Stimulated activated CD4-positive, alpha-beta T cell treated with anti-CD3 and anti-CD28 coated beads, Interleukin-4, amount 100 ng/mL, for 24 hours (primary cell): ENCODE measurements at regions not wholly inside any gene's neighbourhood (a gene's known extent, or its start where the extent isn't known, plus 50 kb on each side); places are given as distances from the start of the nearest gene placed in this dataset.
"Not testable (repeated sequence)": the region's sequence is repeated elsewhere in the genome, so short reads cannot be mapped to it uniquely, and the experiment has no call there.

Experiments used
- DNase-seq: peaks from one replicate; pipeline ENCODE4 v3.0.0-alpha.2; 2020

DNA sequence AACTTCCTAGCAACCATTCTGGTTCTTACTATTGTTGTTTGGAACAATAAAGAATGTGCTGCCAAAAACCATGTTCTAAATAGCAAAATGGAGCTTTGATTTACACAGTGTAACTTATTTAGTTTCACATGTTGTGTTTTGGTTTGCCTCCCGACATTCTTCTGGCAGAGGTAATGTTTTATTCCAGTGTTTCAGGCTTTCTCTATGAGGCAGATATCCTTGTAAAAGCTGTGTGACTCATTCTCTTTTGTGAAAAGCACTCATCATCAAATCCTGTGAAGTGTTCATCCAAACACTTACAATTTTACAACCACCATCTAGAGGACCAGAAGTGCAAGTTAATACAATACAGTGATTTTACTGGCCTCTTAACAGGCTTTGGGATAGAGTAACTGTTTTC is 219.0 kb upstream of the GIMD1 start:
- DNase-seq = no peak

DNA sequence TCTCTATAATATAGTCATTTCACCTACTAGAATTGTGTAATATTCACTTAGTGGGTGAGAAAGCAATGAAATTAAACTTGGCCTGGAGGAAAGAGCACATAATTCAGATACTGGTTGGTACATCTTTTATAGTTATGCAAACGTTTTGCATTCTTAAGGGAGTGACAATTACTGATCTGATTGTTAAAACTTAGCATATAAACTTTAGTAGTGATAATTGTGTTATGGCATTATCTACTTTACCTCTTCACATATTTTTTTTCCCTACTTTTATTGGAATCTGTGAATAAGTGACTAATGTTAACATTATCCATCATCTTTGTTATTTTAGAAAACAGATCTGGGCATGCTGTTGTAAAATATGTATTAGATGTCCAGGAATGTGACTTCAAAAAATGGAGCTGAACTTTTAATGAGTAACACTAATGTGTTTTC is 217.4 kb upstream of the GIMD1 start:
- DNase-seq = no peak

DNA sequence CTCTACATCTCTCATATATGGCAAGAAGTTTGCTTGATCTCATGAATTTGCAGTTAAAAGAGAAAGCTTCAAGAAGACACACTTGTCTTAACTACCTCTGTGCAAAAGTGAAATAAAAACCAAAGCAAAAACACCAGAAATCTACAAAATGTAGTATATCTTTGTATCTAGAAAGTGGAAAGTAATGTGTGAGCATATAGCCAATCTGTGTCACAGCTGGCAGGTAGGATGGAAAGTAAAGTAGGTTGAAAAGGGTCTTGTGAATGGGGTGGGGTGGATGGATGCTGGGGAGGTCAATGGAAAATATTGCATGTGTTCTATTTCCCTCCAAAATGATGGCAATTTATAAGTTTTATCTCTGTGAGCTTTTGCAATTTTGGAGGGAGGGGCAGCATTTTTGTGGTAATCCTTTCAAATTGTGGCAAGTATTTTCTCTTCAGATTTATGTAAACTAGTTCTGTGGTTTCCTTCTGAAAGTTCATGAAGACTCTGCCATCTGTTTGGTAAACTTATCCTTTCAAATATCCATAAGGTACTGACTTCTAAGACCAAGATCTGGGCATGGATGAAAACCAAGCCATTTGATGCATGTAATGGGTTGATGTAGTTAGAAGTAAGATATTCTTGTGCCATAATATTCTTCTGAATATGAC is 215.9 kb upstream of the GIMD1 start:
- DNase-seq = no peak

DNA sequence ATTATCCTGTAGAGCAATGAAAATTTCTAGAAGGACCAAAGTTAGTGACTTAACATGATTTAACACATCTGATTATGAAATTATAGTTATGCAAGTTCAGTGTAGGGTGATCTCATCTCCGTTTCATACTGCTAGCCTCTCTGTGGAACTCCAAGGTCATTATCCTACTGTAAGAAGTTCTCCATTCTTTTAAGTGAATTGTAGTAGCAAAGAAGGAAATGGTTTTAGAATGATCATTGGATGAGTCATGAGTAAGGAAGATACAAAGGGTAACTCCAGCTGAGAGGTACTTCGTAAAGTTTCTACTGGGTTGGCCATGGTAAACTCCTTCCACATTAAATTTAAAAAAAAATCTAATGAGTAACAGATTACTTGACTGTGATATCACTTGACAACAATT is 215.0 kb upstream of the GIMD1 start:
- DNase-seq = no peak

DNA sequence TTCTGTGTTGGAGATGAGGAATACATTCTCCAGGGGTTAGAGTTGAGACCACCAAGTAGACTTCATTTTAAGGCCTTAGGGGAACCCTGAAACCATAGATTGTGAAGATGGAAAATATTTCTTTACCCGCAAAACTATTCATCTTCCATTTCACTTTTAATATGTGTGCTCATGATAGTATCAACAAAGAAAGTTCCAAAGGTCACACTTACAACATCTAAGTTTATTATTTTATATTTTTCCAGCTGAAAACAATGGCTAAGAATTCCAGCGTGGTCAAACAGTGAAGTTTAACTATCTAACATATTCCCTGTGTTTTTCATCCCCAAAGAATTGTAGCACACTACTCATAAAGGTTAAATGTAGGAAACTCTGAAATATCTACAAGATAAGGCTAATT is 214.5 kb upstream of the GIMD1 start:
- DNase-seq = no peak

DNA sequence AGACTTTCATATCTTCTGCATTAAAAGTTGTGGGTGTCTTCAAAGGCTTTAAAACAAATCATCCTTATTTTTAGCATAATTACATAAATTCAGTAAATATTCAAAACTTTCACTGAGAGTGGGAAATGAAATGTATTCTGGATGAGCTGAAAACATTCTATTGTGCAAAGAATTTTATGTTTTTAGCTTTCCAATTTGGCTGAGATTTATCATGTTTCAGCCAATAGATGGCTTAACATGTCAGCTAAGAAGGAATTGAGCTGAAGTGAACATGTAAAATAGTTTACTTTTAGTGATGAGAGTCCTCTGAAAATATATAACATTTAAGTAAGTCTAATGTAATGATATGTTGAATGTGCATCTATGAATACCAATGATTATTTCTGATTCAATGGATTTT is 213.5 kb upstream of the GIMD1 start:
- no peak for DNase-seq

DNA sequence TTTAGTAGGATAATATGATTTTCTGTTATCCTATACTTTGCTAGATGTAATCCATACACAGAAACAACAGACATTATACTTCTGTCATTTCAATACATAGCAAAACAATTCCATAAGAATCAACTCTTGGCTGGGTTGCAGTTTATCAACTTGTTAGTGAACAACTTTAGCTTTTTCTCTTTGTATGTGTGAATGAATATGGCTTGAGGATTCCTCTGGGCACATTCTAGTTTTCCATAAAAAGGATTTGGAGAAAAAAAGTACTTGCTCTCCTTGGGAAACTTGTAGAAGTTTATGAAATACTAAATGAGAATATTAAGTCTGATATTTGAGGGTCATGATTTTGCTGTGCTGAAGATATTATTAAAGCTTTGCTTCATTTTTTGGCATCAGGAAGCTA is 210.7 kb upstream of the GIMD1 start:
- DNase-seq = no peak

DNA sequence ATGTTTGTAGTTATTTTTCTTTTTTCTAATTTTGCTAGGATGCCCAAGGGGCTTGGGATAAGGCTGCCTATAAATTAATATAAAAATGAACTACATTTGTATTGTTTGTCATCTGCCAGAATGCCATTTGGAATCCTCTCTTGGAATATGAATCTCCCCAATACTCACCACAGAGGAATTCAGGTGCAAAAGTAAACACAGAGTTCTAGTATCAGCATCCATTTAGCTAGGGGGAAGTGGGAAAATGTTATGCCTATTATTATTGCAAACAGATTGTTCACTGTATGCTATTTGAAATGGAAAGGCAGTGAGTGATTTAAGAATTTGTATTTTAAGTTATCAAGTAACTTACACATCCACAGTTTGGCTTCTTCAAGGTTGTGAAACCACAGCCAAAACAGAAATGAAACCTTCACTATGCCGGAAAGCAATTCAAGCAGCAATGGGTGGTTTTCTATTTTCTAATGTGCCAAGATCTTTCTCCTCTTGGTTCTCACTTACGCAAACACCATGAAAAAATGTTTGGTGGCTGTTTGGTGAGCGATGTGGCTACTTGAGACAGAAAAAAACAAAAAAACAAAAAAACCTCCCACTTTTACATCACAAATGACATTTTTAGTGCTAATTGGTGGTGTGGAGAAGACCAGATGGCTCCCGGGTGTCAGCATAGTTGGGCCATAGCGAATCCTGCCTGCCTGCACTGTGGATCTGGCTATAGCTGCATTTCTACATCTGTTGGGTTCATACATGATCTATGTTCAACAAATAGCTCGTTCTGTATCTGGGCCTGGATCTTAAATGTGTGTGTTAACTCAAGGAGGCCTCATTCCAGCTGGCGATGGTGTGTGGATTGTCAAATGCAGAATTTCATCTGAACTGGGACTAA is 200.8 kb upstream of the GIMD1 start:
- no peak for DNase-seq

DNA sequence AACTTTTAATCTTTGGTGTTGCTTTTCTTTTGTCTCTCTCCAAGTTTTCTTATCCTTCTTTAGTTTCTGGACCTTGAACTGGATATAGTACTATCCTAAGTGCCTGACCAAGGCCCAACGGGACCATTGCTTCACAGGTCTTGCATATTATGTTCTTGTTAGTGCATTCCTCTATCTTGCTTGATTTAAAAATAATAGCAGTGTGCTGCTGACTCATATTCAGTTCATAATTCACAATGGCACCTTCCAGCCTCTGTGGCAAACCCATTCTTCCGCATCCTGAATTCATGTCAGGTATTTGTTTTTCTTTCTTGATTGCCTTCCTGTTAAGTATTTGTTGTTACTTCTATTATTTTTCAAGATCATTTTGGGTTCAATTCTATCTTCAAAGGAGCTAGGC is 197.1 kb upstream of the GIMD1 start:
- no peak for DNase-seq

DNA sequence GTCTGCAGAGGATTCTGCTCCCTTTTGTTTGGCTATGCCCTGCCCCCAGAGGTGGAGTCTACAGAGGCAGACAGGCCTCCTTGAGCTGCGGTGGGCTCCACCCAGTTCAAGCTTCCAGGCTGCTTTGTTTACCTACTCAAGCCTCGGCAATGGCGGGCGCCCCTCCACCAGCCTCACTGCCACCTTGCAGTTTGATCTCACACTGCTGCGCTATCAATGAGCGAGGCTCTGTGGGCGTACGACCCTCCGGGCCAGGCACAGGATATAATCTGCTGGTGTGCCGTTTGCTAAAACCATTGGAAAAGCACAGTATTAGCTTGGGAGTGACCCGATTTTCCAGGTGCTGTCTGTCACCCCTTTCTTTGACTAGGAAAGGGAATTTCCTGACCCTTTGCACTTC is 195.1 kb upstream of the GIMD1 start:
- not testable (repeated sequence) for DNase-seq

DNA sequence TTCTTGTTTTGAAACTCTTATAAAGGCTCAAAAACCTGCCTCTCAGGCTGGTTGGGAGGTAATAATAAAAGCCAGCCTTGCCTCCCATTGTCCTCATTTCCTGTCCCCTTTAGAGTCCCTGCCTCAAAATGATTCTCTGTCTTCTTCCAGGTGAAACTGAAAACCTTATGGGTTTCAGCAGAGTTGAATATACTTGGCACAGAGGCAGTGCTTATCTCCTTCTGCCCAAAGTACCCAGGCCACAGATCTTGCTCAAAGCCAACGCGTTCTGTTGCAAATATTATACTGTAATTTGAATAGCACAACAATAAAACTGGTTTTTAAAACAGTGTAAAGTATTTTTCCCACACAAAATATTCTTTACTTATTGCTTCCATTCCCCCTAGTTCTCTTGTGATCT is 183.1 kb upstream of the GIMD1 start:
- no peak for DNase-seq

DNA sequence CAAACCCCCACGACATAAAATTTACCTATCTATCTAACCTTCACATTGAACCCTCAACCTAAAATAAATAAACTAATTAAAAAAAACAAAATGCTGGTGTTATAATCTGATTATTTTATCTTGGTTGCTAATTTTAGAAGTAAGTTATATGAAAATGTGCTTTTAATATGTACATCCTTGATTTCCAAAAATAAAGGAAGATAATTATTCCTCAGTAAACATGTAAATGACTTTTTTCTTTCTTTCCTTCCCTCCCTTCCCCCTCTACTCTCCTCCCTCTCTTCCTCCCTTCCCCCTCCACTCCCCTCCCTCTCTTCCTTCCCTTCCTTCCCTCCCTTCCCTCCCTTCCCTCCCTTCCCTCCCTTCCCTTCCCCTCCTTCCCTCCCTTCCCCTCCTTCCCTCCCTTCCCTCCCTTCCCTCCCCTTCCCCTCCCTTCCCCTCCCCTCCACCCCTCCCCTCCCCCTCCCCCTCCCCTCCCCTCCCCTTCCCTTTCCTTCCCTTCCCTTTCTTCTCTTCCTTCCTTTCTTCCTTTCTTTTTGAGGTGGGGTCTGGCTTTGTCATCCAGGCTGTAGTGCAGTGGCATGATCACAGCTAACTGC is 180.0 kb upstream of the GIMD1 start:
- no peak for DNase-seq

DNA sequence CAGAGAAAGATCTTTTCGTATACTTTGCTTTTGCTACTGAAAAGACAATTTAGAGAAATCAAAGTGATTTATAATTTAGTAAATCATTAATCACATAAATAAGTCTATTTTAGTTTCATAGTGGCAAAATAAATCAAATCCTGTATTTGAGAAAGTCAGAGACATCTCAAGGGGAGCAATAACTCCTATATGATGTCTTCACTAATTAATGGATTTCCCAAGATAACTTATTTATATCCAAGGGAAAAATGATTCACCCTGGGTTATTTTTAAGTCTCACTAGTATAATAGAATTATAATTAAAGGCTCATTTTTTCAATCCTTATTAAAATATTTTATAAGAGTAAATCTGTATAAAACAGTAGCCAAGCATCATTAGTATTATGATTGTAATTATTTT is 177.8 kb upstream of the GIMD1 start:
- DNase-seq = no peak

DNA sequence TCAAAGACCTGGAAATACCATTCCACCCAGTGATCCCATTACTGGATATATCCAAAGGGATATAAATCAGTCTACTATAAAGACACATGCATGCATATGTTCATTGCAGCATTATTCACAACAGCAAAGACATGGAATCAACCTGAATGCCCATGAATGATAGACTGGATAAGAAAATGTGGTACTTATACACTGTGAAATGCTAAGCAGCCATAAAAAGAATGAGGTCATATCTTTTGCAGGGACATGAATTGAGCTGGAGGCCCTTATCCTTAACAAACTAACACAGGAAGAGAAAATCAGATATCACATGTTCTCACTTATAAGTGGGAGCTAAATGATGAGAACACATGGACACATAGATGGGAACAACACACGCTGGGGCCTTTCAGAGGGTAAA is 174.0 kb upstream of the GIMD1 start:
- not testable (repeated sequence) for DNase-seq

DNA sequence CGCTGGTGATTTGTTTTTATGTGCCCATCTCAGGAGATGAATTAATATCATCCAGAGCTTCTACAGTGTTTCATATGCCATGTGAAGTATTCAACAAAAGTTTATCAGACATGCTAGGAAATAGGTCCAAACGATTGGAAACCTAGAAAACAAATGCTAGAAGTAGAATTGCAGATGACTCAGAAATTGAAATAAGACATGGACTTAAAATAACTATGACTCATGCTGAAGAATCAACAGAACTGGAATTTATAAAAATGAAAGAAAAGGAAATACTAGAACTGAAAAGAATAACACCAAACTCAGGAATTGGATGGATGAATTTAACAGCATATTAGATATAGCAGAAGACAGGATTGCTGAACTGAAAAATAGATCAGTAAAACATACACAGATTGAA is 172.7 kb upstream of the GIMD1 start:
- DNase-seq = no peak

DNA sequence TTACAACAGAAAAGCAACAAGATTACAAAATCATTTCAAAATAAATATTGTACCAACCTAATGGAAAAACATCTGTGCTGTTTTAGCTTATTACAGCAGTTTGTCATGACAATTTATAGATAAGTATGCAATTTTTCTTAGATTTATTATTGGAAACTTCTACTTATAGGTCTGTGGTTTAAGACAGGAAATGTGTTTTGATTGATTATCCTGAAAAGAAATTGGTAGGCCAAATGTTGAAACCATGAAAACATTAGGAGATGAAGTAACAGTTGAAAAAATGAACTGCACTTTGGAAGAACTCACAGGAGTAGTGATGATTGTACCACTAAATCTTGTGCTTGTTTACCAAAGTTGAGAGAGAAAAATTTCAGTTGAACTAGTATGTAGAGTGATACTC is 162.2 kb upstream of the GIMD1 start:
- no peak for DNase-seq

DNA sequence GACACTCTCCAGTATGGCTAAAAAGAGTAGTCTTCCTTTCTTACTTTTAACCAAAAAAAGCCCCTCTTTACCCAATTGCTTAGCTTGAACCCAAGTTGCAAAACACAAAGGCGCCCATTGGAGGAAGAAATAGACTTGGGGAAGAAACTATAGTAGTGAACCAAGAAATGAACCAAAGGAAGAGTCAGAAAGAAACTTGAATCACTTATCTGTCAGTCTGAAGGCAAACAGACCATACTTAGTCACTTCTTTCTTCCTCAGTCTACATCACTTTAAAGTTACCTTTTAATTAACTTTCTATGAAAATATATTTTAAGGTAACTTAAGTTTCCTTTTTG is 161.4 kb upstream of the GIMD1 start:
- no peak for DNase-seq

DNA sequence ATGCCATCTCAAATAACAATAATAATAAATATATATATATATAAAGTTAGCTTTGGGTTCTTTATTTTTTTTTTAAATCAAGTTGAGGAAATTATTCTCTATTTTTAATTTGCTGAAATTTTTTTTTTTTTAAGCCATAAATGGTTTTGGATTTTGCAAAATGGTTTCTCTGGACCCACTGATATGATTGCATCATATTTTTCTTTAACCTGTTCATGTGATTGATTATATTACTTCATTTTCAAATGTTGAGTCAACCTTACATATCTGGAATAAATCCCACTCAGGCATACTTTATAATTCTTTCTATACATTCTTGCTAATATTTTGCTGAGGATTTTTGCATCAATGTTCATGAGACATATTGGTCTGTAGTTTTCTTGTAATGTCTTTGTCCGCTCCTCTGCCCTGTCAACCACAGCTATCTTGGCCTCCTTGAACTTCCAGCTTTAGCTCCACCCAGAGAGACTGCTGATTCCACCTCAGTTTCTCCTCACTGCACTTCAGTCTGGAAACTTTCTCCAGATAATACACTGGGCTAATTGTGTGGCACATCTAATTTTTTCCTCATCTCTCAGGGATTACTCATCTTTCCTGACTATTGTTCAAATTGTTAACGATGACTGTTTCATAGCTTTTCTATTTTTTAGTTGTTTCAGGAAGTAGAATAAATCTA is 160.9 kb upstream of the GIMD1 start:
- no peak for DNase-seq

DNA sequence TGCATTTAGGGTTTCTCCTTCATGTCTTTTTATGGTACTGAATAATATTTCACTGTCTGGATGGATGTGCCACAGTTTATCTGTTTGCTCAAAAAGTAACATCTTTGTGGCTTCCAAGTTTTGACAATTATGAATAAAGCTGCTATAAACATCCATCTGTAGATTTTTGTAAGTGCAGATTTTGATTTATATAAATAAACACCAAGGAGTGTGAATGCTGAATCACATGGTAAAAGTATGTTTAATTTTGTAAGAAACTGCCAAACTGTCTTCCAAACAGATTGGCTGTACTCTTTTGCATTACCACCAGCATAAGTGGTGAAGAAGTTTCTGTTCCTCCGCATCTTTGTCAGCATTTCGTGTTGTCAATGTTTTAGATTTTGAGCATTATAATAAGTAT is 158.7 kb upstream of the GIMD1 start:
- no peak for DNase-seq

DNA sequence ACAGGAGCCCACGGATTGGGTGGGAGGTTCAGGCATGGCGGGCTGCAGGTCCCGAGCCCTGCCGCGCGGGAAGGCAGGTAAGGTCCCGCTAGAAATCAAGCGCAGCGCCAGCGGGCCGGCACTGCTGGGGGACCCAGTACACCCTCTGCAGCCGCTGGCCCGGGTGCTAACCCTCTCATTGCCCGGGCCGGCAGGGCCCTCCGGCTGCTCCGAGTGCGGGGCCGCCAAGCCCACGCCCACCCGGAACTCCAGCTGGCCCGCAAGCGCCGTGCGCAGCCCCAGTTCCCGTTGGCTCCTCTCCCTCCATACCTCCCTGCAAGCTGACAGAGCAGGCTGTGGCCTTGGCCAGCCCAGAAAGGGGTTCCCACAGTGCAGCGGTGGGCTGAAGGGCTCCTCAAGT is 156.8 kb upstream of the GIMD1 start:
- DNase-seq = not testable (repeated sequence)

DNA sequence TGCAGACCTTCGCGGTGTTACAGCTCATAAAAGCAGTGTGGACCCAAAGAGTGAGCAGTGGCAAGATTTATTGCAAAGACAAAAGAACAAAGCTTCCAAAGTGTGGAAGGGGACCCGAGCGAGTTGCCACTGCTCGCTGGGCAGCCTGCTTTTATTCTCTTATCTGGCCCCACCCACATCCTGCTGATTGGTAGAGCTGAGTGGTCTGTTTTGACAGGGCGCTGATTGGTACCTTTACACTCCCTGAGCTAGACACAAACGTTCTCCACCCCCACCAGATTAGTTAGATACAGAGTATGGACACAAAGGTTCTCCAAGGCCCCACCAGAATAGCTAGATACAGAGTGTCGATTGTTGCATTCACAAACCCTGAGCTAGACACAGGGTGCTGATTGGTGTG is 156.2 kb upstream of the GIMD1 start:
- DNase-seq = not testable (repeated sequence)

DNA sequence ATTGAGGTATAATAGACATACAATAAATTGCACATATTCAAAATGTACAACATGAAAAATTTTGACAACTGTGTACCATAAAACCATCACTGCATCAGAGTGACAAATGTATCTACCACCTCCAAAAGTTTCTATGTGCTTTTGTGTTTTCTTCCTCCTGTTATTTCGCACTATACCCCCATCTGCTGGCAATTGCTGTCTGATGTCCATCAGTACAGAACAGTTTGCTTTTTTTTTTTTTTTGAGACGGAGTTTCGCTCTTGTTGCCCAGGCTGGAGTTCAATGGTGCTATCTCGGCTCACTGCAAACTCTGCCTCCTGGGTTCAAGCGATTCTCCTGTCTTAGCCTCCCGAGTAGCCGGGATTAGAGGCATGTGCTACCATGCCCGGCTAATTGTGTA is 154.3 kb upstream of the GIMD1 start:
- no peak for DNase-seq

DNA sequence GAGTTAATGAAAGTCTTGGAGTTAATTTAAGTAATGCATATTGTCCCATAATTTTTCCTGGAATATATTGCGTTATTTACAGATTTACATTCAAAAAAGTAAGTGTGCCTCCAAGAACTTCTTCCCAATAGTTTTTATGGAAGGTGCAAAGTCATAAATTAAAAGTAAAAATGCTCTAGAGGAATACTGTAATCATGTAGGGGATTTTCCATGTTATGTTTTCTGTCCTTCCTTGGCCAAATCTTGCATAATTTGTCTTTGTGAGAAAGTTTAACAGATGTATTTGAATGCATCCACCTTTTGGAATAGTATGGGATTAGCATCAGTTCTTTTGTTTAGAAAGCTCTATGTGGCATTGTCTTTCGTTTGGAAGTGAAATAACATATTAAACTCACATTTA is 144.1 kb upstream of the GIMD1 start:
- DNase-seq = no peak

DNA sequence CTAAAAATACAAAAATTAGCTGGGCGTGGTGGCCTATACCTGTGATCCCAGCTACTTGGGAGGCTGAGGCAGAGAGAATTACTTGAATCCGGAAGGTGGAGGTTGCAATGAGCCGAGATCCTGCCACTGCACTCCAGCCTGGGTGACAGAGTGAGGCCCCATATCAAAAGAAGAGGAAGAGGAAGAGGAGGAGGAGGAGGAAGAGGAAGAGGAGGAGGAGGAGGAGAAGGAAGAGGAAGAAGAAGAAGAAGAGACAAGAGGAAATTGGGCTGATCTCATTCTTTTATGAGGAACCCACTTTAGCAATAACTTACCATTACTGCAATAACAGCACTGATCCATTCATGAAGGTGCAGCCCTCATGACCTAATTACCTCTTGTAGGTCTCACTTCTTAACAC is 138.9 kb upstream of the GIMD1 start:
- no peak for DNase-seq
